ENCODE measurements at regions not wholly inside any gene's neighbourhood (a gene's known extent, or its start where the extent isn't known, plus 50 kb on each side); places are given as distances from the start of the nearest gene placed in this dataset.

DNA sequence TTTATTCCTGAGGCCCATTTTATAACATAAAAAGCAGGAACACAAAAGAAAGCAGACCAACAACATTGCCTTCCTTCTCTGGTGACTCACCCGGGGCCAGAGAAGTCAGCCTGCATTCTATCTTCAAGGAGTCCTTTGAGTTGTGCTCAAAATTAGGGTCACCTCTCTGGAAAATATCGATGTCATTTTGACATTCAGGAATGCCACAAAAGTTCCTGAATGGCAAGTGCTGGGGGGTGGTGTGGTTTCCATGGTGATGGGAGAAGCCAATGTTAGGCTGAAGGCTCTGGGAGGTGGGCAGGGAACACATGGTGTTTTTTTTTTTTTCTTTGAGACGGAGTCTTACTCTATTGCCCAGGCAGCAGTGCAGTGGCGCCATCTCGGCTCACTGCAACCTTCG lies 159.6 kb downstream of the HAPSTR1 start:
- no peak for DNase-seq (ENCODE audit: low read depth)

- no peak for DNase-seq (ENCODE audit: low read depth)
Observed at GRCh38 chr16:9254863-9255262, 163.4 kb downstream of the HAPSTR1 start.

DNA sequence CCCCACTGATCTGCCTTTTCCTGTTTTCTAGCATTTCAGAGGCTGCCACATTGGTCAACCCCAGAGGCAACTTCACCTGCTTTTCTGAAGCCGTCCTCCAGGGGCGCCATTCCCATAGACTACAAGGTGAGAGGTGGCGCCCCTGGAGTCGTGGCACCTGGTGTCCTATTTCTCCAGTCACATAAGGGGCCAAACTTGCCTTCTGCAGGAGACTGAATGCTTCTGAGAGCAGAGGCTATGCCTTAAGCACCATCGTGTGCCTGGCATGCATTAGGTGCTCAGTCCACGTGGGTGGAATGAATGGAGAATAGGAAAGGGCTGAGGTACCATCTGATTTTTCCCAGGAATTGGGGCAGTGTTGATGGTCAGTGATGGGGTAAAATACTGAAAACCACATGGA lies 164.8 kb downstream of the HAPSTR1 start:
- DNase-seq (ENCODE audit: low read depth) = no peak

DNA sequence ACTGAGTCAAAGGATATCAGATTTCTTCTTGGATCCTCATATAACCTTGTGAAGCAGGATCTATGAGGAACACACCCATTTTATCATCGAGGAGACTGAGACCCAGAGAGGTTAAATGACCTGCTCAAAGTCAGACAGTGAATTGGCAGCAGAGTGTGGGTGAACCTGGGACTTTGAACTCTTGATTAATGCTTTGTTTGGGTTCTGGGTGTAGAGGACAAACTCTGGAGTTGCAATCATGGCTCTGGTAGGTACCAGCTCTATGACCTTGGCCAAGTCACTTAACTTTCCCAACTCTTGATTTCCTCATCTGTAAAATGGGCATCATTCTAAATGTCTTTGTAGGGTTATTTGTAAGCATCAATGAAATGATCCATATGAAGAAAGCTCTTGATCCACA lies 166.4 kb downstream of the HAPSTR1 start:
- no peak for DNase-seq (ENCODE audit: low read depth)

- no peak for DNase-seq (ENCODE audit: low read depth)
Observed at GRCh38 chr16:9258423-9259051, 167.1 kb downstream of the HAPSTR1 start.

DNA sequence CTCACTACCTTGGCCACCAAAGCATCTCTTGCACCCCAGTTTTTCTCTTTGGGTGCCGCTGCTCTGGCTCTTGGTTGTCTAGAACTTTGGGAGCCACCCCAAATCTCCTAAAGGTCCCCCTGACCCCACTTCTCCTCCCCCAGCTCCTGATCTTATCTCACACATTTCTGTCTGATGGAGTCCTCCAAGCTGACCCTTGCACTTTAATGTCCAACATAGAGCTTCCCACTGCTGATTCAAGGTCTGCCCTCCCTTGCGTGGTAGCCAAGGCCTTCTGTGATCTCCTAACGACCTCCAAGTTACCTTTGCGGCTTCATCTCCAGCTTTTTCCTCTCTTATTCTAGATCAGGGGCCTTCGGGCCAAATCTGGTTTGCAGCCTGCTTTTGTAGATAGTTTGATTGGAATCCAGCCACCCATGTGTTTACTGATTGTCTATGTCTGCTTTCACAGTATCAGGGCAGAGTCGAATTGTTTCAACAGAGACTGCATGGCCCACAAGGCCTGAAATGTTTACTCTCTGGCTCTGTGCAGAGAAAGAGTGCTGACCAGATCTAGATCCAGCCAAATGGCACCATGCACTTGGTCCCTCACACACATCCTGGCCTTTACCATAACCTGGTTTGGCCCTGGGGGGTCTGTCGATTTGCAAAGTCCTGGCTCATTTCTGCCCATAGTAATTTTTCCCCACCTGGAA lies 168.6 kb downstream of the HAPSTR1 start:
- DNase-seq (ENCODE audit: low read depth) = no peak

- DNase-seq (ENCODE audit: low read depth) = no peak
Observed at GRCh38 chr16:9260666-9261065, 169.2 kb downstream of the HAPSTR1 start.

DNA sequence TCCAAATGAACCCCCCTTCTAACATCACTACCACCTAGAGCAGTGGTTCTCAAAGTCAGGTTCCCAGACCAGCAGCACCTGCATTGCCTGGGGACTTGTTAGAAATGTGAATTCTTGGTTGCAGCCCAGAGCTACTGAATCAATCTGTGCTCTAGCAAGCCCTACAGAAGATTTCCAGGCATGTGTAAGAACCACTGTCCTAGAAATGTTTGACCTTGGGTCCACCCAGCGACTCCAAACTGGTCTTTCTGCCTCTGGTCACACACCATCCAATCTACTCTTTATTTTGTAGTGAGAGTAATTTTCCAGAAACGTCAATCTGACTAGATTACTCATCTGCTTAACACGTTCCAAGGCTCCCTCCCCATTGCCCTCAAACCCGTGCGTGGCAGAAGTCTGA lies 169.9 kb downstream of the HAPSTR1 start:
- DNase-seq (ENCODE audit: low read depth) = no peak

DNA sequence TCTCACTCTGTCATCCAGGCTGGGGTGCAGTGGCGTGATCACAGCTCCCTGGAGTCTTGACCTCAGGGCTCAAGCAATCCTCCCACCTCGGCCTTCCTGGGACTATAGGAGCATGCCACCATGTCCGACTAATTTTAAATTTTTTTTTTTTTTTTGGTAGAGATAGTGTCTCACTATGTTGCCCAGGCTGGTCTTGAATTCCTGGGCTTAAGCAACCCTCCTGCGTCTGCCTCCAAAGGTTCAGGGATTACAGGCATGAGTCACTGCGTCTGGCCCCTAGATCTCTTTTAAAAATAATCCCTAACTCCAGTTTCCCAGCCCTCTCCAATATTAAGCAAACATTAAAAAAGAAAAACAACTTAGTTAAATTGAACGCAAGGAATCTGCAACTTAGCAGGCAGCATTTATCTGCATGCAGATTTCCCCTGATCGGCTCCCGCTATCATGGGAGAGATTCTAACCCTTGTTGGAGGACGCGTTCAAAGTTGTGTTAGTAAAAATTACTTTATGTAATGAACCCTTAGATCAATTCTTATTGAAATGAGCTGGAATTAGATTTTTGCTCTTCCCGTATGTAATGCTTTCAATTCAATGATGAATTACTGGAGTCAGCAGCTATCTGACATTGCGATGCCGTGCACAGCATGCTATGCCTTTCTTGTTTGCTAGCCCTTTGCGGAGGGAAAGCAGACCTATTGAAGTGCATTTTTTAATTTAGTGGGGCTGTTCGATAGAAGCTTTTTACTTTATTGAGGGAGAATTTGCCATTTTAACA lies 171.7 kb downstream of the HAPSTR1 start:
- DNase-seq (ENCODE audit: low read depth) = no peak

- no peak for DNase-seq (ENCODE audit: low read depth)
Observed at GRCh38 chr16:9264067-9264466, 172.6 kb downstream of the HAPSTR1 start.

GRCh38 chr16:9268446-9268845 lies 177.0 kb downstream of the HAPSTR1 start:
- no peak for DNase-seq (ENCODE audit: low read depth)

- no peak for DNase-seq (ENCODE audit: low read depth)
Observed at GRCh38 chr16:9270424-9270823, 179.0 kb downstream of the HAPSTR1 start.

DNA sequence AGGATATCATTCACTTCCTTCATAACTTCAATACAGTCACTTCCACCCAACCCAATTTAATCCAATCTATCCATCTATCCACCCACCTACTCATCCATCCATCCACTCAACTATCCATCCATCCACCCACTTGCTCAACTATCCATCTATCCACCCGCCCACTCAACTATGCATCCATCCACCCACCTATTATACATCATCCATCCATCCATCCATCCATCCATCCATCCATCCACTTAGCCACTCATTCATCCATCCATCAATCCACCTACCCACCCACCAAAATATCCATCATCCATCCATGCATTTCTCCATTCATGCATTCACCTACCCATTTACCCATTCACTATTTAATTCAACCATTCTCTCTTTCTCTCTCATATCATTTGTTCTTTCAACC lies 179.5 kb downstream of the HAPSTR1 start:
- no peak for DNase-seq (ENCODE audit: low read depth)

GRCh38 chr16:9271841-9272240 lies 180.4 kb downstream of the HAPSTR1 start:
- DNase-seq (ENCODE audit: low read depth) = no peak

DNA sequence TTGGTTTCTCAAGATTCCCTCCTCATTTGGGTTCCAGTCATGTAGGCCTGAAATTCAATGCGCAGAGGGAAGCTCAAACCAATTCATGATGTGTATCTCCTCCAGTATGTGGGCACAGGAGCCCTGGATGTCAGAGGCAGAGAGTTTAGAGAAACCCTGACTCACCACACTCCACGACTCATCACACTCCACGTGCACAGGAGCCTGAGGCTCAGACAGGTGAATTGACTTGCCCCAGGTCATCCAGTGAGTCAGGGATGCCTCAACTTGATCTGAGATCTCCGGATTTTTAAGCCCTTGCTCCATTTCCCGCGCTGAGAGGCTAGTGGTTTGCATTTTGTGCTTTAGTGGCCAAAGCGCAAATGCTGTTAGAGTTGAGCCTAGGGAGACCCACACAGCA lies 183.9 kb downstream of the HAPSTR1 start:
- DNase-seq (ENCODE audit: low read depth) = no peak

DNA sequence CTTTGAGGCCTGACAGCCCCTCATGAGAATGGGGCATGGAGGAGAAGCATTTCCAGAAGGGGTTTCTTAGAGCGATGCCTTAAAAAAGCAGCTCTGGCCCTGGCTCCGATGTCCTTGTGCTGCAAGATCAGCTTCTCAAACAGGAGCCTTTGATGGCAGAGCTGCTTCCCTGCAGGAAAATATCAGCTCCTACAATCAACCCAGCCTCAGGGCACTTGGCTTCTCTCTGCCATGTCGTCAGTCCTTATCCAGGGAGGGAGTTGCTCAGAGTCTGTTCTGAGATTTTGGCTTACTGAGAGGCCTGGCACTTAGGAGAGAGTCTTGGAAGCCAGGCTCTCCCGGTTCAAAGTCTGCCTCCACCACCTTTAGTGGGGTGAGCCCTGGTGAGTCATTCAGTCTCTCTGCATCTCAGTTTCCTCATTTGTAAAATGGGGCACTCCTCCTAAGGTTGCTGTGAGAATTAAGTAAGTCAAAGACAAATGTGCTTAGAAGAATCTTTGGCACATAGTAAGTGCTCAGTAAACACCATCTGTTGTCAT lies 184.4 kb downstream of the HAPSTR1 start:
- DNase-seq (ENCODE audit: low read depth) = no peak

GRCh38 chr16:9279291-9280068 lies 188.0 kb downstream of the HAPSTR1 start:
- no peak for DNase-seq (ENCODE audit: low read depth)

GRCh38 chr16:9280069-9280466 lies 188.6 kb downstream of the HAPSTR1 start:
- DNase-seq (ENCODE audit: low read depth) = no peak

GRCh38 chr16:9286930-9287329 lies 195.5 kb downstream of the HAPSTR1 start:
- no peak for DNase-seq (ENCODE audit: low read depth)

DNA sequence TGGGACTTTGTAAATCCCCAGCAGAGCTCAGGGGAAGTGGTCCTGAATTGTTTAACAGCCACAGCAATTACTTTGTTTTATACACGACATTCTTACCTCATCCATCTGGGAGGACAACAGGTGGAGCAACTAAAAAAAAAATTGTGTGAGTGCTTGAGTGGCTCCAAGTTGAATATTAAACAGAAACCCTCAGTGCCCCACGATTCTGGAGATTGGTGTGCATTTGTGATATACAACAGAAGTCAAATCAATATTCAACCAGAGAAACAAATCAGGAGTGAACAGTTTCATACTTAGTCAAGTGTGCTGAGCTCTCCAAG lies 204.8 kb downstream of the HAPSTR1 start:
- no peak for DNase-seq (ENCODE audit: low read depth)

GRCh38 chr16:9297437-9298113 lies 206.1 kb downstream of the HAPSTR1 start:
- DNase-seq (ENCODE audit: low read depth) = no peak

DNA sequence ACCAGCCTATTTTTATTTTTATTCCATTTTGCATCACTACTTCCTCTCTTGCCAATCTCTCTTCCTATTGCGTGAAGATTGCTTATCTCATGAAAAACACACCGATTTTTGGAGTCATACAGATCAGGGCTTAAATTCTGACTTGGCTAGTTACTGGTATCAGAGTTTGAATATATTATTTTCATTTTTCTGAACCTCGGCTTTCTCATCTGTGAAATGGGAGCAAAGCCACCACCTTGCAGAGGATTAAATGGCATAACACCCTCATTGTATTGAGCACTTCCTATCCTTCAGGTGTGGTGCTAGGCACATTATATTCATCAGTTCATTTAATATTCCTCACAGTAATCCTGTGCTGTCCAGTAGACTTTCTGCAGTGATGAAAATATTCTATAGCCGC lies 208.8 kb downstream of the HAPSTR1 start:
- DNase-seq (ENCODE audit: low read depth) = no peak
